ENCODE measurements at regions not wholly inside any gene's neighbourhood (a gene's known extent, or its start where the extent isn't known, plus 50 kb on each side); places are given as distances from the start of the nearest gene placed in this dataset.

DNA sequence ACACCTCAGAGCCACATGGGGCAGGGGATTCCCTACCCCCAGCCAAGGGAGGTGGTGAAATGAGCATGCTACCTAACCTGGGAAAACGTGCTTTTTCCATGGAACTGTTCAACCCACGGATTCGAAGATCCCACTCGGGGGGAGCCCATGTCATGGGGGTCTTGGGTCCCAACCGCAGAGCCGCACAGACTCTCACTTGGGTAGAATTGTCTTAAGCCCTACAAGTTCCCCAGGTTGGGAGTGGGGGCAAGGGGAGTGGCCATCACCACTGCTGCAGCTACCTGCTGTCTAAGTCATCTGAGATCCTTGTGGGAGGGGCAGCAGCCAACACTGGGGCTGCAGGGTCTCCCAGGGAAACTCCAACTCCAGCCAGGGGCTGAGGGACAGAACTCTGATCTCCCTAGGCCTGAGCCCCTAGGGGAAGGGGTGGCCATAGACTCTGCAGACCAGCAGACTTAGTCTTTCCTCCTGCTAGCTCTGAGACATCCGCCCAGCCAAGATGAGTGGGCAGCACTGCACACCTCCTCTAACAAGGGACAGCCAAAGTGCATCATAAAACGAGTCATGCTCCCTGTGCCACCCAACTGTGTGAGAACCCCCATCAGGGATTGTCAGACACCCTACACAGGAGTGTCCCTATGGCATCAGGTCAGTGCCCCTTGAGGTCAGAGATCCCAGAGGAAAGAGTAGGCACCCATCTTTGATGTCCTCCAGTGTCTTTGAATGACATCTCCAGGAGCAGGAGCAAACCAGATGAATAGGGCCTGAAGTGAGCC lies 610.4 kb upstream of the SLITRK6 start:
- H4K5ac ChIP-seq (ENCODE audit: insufficient read length, low read depth, low read length) = no peak overlapping the region
- DNase-seq = no peak
- H2BK12ac ChIP-seq (ENCODE audit: insufficient read length, low read depth, low read length) = no peak overlapping the region
- Mint-ChIP-seq H3K4me3 (no peak overlapping the region), H3K27ac (no peak overlapping the region), H3K36me3 (ENCODE audit: insufficient read depth in 1 of 3, low read depth in 3 of 3) (no peaks in the 10 kb centered on the region; a peak in 1 of 7 replicates), H3K9me3 (no peaks in the 10 kb centered on the region), H3K4me1 (peaks cover 5 to 9% of the 10 kb centered on the region in 2 experiments; a peak in 3 of 4 replicates), H3K27me3 (ENCODE audit: low read depth) (no peaks in the 10 kb centered on the region)
- H3K23ac ChIP-seq (ENCODE audit: insufficient read length, low read depth, low read length) = no peak overlapping the region
- H2BK5ac ChIP-seq (ENCODE audit: insufficient read length, low read length) = no peak overlapping the region
- no peak overlapping the region for H3K4me2 ChIP-seq (ENCODE audit: insufficient read depth, insufficient read length, low read length)
- H3T11ph ChIP-seq (ENCODE audit: low read length) = no peak overlapping the region
- H2BK20ac ChIP-seq (ENCODE audit: low read depth, low read length, poor library complexity, severe bottlenecking) = no peak overlapping the region
- H3K27ac ChIP-seq (ENCODE audit: insufficient read length, low read depth, low read length) = no peak overlapping the region
- H3K79me1 ChIP-seq (ENCODE audit: insufficient read depth, low read depth, low read length, poor library complexity, severe bottlenecking) = no peaks in the 10 kb centered on the region
- H3K18ac ChIP-seq (ENCODE audit: insufficient read length, low read depth, low read length) = no peak overlapping the region
- no peak overlapping the region for H3K4ac ChIP-seq (ENCODE audit: low read depth, low read length)
- H3K4me1 ChIP-seq (ENCODE audit: insufficient read depth, low read length) = no peaks in the 10 kb centered on the region
- H4K8ac ChIP-seq (replicated peaks; ENCODE audit: insufficient read length, low read depth, low read length) = no peak overlapping the region
- H2AFZ ChIP-seq (ENCODE audit: low read length) = no peak overlapping the region
- no peaks in the 10 kb centered on the region for H4K20me1 ChIP-seq (ENCODE audit: control insufficient read depth, insufficient read depth, insufficient read length)
- no peak overlapping the region for H2BK120ac ChIP-seq (ENCODE audit: low read depth, low read length, poor library complexity, severe bottlenecking)
- H3K27me3 ChIP-seq (ENCODE audit: insufficient read depth, low read length) = no peaks in the 10 kb centered on the region
- H3K14ac ChIP-seq (ENCODE audit: insufficient read depth, low read length) = no peak overlapping the region; the same call in 1 of the 2 replicates
- H3K56ac ChIP-seq (ENCODE audit: insufficient read length, low read depth, low read length) = no peak overlapping the region
- H3K9ac ChIP-seq (ENCODE audit: extremely low read depth, insufficient read length, low read length) = no peak overlapping the region
- no peak overlapping the region for H2AK5ac ChIP-seq (ENCODE audit: insufficient read length, low read length)
- no peaks in the 10 kb centered on the region for H3K9me3 ChIP-seq (ENCODE audit: control insufficient read depth, low read depth, low read length)
- H2BK15ac ChIP-seq (ENCODE audit: low read depth, low read length) = no peak overlapping the region
- no peak overlapping the region for H4K91ac ChIP-seq (ENCODE audit: insufficient read length, low read depth, low read length)
- TF ChIP-seq CTCF (conservative IDR thresholded peaks at IDR 0.05) = no peak
- no peaks in the 10 kb centered on the region for H3K23me2 ChIP-seq (ENCODE audit: insufficient read length, low read depth, low read length, poor library complexity, severe bottlenecking)
- no peaks in the 10 kb centered on the region for H3K79me2 ChIP-seq (ENCODE audit: insufficient read depth, low read length)
- no CpG with 5 or more reads among the region's 8 CpGs for WGBS (ENCODE audit: extremely low coverage, insufficient read length, low lambda C conversion rate)

Measured in H9 (cell line).